Calu3 (cell line): ENCODE measurements at regions not wholly inside any gene's neighbourhood (a gene's known extent, or its start where the extent isn't known, plus 50 kb on each side); places are given as distances from the start of the nearest gene placed in this dataset.

Source experiments
- BruUV-seq: library from RNA; stranded (reverse); fragments of 400-500 nt; replicated peaks from 2 replicates; lab custom pipeline; 2021; lab: Mats Ljungman, UMichigan
- CTCF ChIA-PET: fragments of 300-600 bp; sonication (Branson Sonifier 250); formaldehyde crosslinking; loops from one replicate; lab custom pipeline; 2022; ENCODE audit warnings: antibody characterized with exemption; lab: Charles Lee
- DNase-seq: peaks from one replicate; pipeline ENCODE4 v3.0.0; 2022
- H3K27ac Mint-ChIP-seq: one replicate; pipeline ENCODE4 v1.8.0; 2022; ENCODE audit warnings: mixed read lengths; ENCODE audit not compliant: unreplicated experiment
- H3K27me3 Mint-ChIP-seq: one replicate; pipeline ENCODE4 v1.8.0; 2022; ENCODE audit warnings: mixed read lengths; ENCODE audit not compliant: unreplicated experiment
- H3K36me3 Mint-ChIP-seq: one replicate; pipeline ENCODE4 v1.8.0; 2022; ENCODE audit warnings: mild to moderate bottlenecking, moderate library complexity, mixed read lengths; ENCODE audit not compliant: insufficient read depth, unreplicated experiment
- H3K4me1 Mint-ChIP-seq: one replicate; pipeline ENCODE4 v1.8.0; 2022; ENCODE audit warnings: mild to moderate bottlenecking, low read depth, mixed read lengths; ENCODE audit not compliant: unreplicated experiment
- H3K4me3 Mint-ChIP-seq: one replicate; pipeline ENCODE4 v1.8.0; 2022; ENCODE audit warnings: mild to moderate bottlenecking, low read depth, moderate library complexity, mixed read lengths; ENCODE audit not compliant: unreplicated experiment
- H3K9me3 Mint-ChIP-seq: one replicate; pipeline ENCODE4 v1.8.0; 2022; ENCODE audit warnings: low read depth, mixed read lengths; ENCODE audit not compliant: unreplicated experiment
- intact Hi-C: fragments of 100-400 bp; cut with micrococcal nuclease; formaldehyde crosslinking; loops from one replicate; pipeline ENCODE4 v1.10.0; 2022; ENCODE audit not compliant: unreplicated experiment
- TF ChIP-seq, protein P1 (sequence below): fragments of 200-600 bp; IDR thresholded peaks from one replicate; pipeline ENCODE4 v1.8.0; 2022; ENCODE audit warnings: antibody characterized with exemption; ENCODE audit not compliant: unreplicated experiment

DNA sequence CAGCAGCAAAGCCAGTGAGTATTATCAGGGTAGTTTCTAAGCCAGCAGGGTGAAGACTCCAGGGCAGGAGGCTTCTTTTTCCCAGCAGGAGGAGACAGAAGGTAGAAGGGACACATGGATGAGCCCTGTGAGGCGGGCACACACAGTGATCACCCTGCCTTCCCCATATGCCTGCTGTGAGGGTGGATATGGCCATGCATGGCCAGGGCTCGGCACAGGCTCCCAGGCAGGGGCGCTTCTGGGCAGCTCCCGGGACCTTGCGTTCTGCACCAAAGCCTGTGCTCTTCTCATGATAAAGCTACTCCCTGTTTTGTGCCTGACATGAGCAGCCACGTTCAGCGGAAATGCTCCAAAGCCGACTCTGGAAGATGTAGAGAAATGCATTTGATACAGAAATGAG, 807.2 kb downstream of the TYW1 start:
- no peaks in the 10 kb centered on the region for H3K27me3 Mint-ChIP-seq
- TF ChIP-seq, protein P1, sequence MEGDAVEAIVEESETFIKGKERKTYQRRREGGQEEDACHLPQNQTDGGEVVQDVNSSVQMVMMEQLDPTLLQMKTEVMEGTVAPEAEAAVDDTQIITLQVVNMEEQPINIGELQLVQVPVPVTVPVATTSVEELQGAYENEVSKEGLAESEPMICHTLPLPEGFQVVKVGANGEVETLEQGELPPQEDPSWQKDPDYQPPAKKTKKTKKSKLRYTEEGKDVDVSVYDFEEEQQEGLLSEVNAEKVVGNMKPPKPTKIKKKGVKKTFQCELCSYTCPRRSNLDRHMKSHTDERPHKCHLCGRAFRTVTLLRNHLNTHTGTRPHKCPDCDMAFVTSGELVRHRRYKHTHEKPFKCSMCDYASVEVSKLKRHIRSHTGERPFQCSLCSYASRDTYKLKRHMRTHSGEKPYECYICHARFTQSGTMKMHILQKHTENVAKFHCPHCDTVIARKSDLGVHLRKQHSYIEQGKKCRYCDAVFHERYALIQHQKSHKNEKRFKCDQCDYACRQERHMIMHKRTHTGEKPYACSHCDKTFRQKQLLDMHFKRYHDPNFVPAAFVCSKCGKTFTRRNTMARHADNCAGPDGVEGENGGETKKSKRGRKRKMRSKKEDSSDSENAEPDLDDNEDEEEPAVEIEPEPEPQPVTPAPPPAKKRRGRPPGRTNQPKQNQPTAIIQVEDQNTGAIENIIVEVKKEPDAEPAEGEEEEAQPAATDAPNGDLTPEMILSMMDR: no peak
- CTCF ChIA-PET: interaction anchor here (0.7 kb wide), 1 partner anchor 98 kb away, joined by 9 read pairs; no protein-coding TSS in a partner anchor
- H3K36me3 Mint-ChIP-seq: peaks cover 5% of the 10 kb centered on the region
- DNase-seq: no peak
- H3K4me3 Mint-ChIP-seq: no peak overlapping the region
- intact Hi-C loops: no loop called here
- H3K27ac Mint-ChIP-seq: no peak overlapping the region
- no peaks in the 10 kb centered on the region for H3K4me1 Mint-ChIP-seq
- no TSS peak for BruUV-seq
- H3K9me3 Mint-ChIP-seq: peaks cover 11% of the 10 kb centered on the region

DNA sequence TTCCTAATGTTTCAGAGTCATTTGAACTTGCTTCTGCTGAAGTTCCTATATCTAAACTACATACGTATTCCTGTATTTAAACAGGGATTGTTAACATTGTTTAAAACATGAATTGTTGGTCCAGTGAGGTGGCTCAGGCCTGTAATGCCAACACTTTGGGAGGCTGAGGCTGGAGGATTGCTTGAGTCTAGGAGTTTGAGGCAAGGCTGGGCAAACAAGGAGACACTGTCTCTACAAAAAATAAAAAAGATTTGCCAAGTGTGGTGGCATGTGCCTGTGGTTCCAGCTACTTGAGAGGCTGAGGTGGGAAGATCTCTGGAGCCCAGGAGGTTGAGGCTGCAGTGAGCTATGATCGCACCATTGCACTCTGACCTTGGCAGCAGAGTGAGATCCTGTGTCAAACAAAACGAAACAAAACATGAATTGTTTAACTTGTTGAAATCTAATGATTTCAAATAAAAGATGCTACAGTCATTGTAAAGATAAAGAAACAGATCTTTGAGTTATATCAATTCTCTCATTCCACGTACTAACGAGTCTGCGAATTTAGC, 809.4 kb downstream of the TYW1 start:
- no peaks in the 10 kb centered on the region for H3K4me1 Mint-ChIP-seq
- peaks cover 5% of the 10 kb centered on the region for H3K36me3 Mint-ChIP-seq
- H3K4me3 Mint-ChIP-seq: no peak overlapping the region
- no peaks in the 10 kb centered on the region for H3K27me3 Mint-ChIP-seq
- CTCF ChIA-PET: no interaction called here
- no peak for DNase-seq
- BruUV-seq: no TSS peak
- peaks cover 5% of the 10 kb centered on the region for H3K9me3 Mint-ChIP-seq
- TF ChIP-seq, protein P1: no peak
- H3K27ac Mint-ChIP-seq: no peak overlapping the region
- intact Hi-C loops: no loop called here

DNA sequence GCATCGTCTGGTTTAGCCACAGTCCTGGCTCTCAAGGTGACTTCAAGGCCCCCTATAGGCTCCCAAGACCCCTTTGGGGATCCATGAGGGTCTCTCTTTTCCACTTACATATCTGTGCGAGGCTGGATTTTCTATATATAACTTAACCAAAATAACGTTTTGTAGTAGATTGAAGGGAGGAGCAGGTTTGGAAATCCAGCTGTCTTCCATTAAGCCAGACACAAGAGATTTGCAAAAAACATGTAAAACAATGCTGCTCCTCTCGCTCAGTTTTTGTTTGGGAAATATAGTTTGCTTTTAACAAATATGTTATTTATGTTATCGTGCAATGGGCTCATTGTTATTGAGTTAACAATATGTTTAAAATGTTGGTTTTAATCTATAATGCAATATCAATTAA, 811.2 kb downstream of the TYW1 start:
- no TSS peak for BruUV-seq
- Mint-ChIP-seq H3K27me3 (no peaks in the 10 kb centered on the region), H3K27ac (no peak overlapping the region), H3K9me3 (peaks cover 6% of the 10 kb centered on the region), H3K4me3 (no peak overlapping the region), H3K4me1 (no peaks in the 10 kb centered on the region), H3K36me3 (peaks cover 2% of the 10 kb centered on the region)
- CTCF ChIA-PET: no interaction called here
- TF ChIP-seq, protein P1: no peak
- intact Hi-C loops: no loop called here
- no peak for DNase-seq

DNA sequence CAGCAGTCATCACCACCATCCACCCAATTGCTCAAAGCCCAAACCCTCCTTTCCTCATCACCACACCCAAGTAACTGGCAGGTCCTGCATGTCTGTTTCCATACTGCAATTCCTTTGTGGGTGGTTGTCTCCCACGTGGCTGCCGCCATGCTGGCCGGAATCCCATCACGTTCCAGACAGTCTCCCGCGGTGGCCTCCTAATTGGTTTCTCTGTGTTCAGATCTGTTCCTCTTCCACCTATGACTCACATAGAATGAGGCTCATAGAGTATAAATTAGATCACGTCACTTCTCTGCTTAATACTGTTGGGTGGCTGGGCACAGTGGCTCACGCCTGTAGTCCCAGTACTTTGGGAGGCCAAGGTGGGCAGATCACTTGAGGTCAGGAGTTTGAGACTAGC, 813.0 kb downstream of the TYW1 start:
- no peak overlapping the region for H3K4me3 Mint-ChIP-seq
- no peak for DNase-seq
- H3K27ac Mint-ChIP-seq: no peak overlapping the region
- no TSS peak for BruUV-seq
- intact Hi-C loops: no loop called here
- CTCF ChIA-PET: no interaction called here
- peaks cover 6% of the 10 kb centered on the region for H3K9me3 Mint-ChIP-seq
- H3K4me1 Mint-ChIP-seq: no peaks in the 10 kb centered on the region
- TF ChIP-seq, protein P1: no peak
- H3K27me3 Mint-ChIP-seq: no peaks in the 10 kb centered on the region
- H3K36me3 Mint-ChIP-seq: no peaks in the 10 kb centered on the region
